ENCODE measurements at regions not wholly inside any gene's neighbourhood (a gene's known extent, or its start where the extent isn't known, plus 50 kb on each side); places are given as distances from the start of the nearest gene placed in this dataset.

DNA sequence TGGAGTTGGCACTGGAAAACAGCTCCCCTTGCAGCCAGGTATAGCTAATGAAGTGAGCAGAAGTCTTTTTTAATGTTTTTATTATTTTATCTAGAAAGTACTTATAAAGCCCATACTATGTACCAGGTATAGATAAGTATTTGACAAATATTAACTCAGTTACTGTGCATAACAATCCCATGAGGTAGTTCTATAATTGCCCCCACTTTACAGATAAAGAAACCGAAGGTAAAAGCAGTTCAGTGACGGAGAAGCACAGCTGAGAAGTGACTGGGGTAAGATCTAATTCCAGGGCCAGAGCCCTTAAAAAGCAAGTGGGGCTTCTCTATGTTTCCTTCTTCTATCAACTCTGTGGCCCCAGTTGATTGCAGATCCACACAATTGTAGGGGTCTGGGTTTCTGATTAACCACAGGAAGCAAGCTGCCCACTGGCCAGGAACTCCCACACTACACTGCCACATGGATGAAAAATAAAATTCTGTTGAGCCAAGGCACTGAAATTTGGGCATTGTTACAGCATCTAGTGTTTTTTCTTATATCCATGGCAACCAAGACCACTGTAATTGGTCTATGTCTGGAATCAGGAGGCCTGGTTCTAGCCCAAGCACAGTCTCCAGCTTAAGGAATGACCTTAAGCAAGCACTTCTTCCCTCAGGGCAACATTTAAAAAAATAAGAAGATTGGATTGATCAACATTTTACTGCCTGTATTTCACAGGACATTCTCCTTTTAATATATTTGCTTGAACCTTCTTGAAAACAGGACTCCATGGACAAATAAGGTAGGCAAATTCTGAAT, 55.3 kb upstream of the TEAD1 start:
- Histone ChIP-seq H3K23me2 (ENCODE audit: insufficient read length, low read depth, low read length, poor library complexity, severe bottlenecking) (no peaks in the 10 kb centered on the region), H3T11ph (ENCODE audit: low read length) (no peak overlapping the region)
- H3K27me3 Mint-ChIP-seq (ENCODE audit: low read depth) = peaks cover 2% of the 10 kb centered on the region; the same call in 1 of the 2 replicates

More for the DNA sequence above, 55.3 kb upstream of the TEAD1 start:
- Histone ChIP-seq H4K8ac (replicated peaks; ENCODE audit: insufficient read length, low read depth, low read length) (no peak overlapping the region), H3K4me2 (ENCODE audit: insufficient read depth, insufficient read length, low read length) (no peak overlapping the region), H2BK12ac (ENCODE audit: insufficient read length, low read depth, low read length) (no peak overlapping the region), H2BK20ac (ENCODE audit: low read depth, low read length, poor library complexity, severe bottlenecking) (no peak overlapping the region), H3K9ac (ENCODE audit: extremely low read depth, insufficient read length, low read length) (no peak overlapping the region), H3K27me3 (ENCODE audit: insufficient read depth, low read length) (no peaks in the 10 kb centered on the region), H3K4me1 (ENCODE audit: insufficient read depth, low read length) (no peaks in the 10 kb centered on the region), H3K23ac (ENCODE audit: insufficient read length, low read depth, low read length) (no peak overlapping the region), H3K14ac (ENCODE audit: insufficient read depth, low read length) (no peak overlapping the region), H2BK120ac (ENCODE audit: low read depth, low read length, poor library complexity, severe bottlenecking) (no peak overlapping the region), H3K4ac (ENCODE audit: low read depth, low read length) (no peak overlapping the region), H3K9me3 (ENCODE audit: control insufficient read depth, low read depth, low read length) (no peaks in the 10 kb centered on the region), H2AK5ac (ENCODE audit: insufficient read length, low read length) (no peak overlapping the region), H3K56ac (ENCODE audit: insufficient read length, low read depth, low read length) (no peak overlapping the region), H2BK15ac (ENCODE audit: low read depth, low read length) (no peak overlapping the region), H3K79me2 (ENCODE audit: insufficient read depth, low read length) (no peaks in the 10 kb centered on the region), H3K79me1 (ENCODE audit: insufficient read depth, low read depth, low read length, poor library complexity, severe bottlenecking) (no peaks in the 10 kb centered on the region), H3K27ac (ENCODE audit: insufficient read length, low read depth, low read length) (no peak overlapping the region), H4K5ac (ENCODE audit: insufficient read length, low read depth, low read length) (no peak overlapping the region), H4K20me1 (ENCODE audit: control insufficient read depth, insufficient read depth, insufficient read length) (no peaks in the 10 kb centered on the region), H2AFZ (ENCODE audit: low read length) (no peak overlapping the region), H4K91ac (ENCODE audit: insufficient read length, low read depth, low read length) (no peak overlapping the region), H2BK5ac (ENCODE audit: insufficient read length, low read length) (no peak overlapping the region), H3K18ac (ENCODE audit: insufficient read length, low read depth, low read length) (no peak overlapping the region)
- peaks cover 9 to 10% of the 10 kb centered on the region in 2 experiments; a peak in 4 of 5 replicates for H3K9me3 Mint-ChIP-seq
- no peak overlapping the region for H3K27ac Mint-ChIP-seq
- no peak overlapping the region for H3K4me3 Mint-ChIP-seq
- no CpG with 5 or more reads among the region's 2 CpGs for WGBS (ENCODE audit: extremely low coverage, insufficient read length, low lambda C conversion rate)
- H3K4me1 Mint-ChIP-seq = no peaks in the 10 kb centered on the region
- TF ChIP-seq, protein P1, sequence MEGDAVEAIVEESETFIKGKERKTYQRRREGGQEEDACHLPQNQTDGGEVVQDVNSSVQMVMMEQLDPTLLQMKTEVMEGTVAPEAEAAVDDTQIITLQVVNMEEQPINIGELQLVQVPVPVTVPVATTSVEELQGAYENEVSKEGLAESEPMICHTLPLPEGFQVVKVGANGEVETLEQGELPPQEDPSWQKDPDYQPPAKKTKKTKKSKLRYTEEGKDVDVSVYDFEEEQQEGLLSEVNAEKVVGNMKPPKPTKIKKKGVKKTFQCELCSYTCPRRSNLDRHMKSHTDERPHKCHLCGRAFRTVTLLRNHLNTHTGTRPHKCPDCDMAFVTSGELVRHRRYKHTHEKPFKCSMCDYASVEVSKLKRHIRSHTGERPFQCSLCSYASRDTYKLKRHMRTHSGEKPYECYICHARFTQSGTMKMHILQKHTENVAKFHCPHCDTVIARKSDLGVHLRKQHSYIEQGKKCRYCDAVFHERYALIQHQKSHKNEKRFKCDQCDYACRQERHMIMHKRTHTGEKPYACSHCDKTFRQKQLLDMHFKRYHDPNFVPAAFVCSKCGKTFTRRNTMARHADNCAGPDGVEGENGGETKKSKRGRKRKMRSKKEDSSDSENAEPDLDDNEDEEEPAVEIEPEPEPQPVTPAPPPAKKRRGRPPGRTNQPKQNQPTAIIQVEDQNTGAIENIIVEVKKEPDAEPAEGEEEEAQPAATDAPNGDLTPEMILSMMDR (conservative IDR thresholded peaks at IDR 0.05) = no peak
- peaks cover 0 to 10% (median 0%) of the 10 kb centered on the region in 3 experiments; a peak in 3 of 7 replicates for H3K36me3 Mint-ChIP-seq (ENCODE audit: insufficient read depth in 1 of 3, low read depth in 3 of 3)
- no peak for DNase-seq

Data from H9 (cell line).